ENCODE measurements at regions not wholly inside any gene's neighbourhood (a gene's known extent, or its start where the extent isn't known, plus 50 kb on each side); places are given as distances from the start of the nearest gene placed in this dataset.

DNA sequence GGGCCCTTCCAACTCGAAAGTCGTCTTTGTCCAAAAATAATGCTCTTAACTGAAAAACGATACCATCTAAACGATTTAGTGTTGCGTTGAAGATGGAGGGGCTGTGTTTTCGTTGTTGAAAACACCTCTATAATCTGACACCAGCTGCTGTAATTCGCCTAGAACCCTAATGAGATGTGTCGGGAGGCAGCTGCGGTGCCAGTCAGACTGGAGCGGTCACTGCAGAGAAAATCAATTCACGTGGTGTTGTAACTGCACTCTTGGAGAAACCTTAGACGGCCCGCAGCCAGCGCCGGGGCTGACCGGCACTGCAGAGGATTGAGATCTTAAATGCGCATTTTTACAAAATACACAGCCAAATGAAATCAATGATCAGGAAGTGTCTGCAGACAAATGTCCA, 339.1 kb downstream of the ZNF536 start:
- H3K4me3 ChIP-seq (ENCODE audit: low read depth, low read length) = no peak overlapping the region
- in situ Hi-C loops (cut with HindIII; ENCODE audit: low sequenced_read_pairs) = no loop called here
- TF ChIP-seq, protein P1, sequence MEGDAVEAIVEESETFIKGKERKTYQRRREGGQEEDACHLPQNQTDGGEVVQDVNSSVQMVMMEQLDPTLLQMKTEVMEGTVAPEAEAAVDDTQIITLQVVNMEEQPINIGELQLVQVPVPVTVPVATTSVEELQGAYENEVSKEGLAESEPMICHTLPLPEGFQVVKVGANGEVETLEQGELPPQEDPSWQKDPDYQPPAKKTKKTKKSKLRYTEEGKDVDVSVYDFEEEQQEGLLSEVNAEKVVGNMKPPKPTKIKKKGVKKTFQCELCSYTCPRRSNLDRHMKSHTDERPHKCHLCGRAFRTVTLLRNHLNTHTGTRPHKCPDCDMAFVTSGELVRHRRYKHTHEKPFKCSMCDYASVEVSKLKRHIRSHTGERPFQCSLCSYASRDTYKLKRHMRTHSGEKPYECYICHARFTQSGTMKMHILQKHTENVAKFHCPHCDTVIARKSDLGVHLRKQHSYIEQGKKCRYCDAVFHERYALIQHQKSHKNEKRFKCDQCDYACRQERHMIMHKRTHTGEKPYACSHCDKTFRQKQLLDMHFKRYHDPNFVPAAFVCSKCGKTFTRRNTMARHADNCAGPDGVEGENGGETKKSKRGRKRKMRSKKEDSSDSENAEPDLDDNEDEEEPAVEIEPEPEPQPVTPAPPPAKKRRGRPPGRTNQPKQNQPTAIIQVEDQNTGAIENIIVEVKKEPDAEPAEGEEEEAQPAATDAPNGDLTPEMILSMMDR (IDR thresholded peaks at IDR 0.05; ENCODE audit: low read depth, low read length) = no peak
- DNase-seq (ENCODE audit: low read depth, low spot score) = no peak

DNA sequence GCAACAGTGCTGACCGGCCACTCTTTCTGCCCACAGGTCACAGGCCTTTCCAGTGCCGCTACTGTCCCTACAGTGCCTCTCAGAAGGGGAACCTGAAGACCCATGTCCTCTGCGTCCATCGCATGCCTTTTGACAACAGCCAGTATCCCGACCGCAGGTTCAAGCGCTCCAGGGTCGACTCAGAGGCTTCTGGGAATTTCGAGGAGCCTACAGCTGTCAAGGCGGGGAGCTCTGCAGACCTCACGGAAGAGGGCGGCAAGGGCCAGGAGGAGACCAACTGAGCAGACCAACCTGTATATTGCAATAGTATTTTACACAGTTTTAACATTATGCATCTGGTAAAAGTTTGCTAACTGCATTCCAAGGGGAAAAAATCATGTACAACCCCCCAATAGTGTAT, 338.5 kb downstream of the ZNF536 start:
- in situ Hi-C loops (cut with HindIII; ENCODE audit: low sequenced_read_pairs) = no loop called here
- TF ChIP-seq, protein P1 (IDR thresholded peaks at IDR 0.05; ENCODE audit: low read depth, low read length) = no peak
- no peak overlapping the region for H3K4me3 ChIP-seq (ENCODE audit: low read depth, low read length)
- DNase-seq (ENCODE audit: low read depth, low spot score) = no peak

DNA sequence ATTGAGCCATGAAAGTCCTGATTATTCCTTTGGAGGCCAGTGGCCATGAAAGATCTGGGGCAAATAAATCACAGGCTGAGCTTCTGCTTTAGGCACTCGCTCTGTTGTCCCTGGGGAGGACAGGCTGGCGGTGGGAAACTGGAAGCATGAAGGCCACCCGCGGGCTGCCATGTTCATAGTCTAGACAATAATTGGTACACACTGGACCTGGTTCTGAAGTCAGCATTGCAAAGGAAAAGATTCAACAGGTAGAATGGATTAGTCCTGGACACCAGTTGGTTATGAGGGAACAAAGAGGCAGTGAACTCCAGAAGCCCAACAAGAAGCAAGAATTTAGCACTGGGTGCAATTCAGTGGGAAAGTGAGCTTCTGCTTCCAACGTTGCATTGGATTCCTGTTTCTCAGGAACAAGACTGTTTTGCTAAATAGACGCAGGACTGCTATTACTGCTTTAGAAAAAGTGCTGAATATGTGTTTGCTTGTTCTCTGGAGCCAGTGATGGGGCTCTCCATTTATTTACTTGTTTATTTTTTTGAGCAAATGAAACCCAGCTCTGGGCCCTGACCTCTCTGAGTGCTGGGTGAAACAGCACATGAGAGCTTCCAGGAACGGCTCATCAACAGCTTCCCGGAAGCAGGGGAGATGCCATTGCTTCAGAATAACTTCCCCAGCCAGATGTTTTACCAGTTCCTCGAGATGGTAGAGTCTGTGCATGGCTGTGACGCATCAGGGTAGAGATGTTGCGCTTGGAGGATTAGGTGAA, 336.4 kb downstream of the ZNF536 start:
- in situ Hi-C loops (cut with HindIII; ENCODE audit: low sequenced_read_pairs) = no loop called here
- H3K4me3 ChIP-seq (ENCODE audit: low read depth, low read length) = no peak overlapping the region
- no peak for DNase-seq (ENCODE audit: low read depth, low spot score)
- TF ChIP-seq, protein P1 (IDR thresholded peaks at IDR 0.05; ENCODE audit: low read depth, low read length) = no peak

DNA sequence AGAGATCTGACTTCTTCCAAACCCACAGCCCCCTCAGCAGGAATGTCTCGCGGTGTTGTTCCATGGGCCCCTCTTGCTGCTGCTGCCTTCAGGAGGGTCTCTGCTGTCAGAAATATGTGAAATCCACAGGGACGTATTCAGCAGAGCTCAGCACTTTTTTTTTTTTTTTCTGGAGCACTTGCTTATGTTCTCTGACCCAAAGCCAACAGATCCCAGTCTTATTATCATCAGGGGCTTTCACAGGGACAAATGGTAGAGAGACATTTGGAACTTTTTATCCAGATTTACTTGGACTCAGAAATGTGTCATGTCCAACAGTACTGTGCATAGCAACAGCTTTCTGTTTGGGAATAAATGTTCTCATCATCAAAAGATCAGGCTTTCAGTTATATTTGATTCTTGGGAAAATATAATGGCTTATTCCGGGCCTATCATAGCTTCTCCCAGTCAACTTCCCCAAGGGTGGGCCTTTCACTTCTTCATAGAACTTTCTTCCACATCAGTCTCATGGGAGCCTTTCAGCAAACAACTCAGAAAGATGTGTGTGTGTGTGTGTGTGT, 332.7 kb downstream of the ZNF536 start:
- in situ Hi-C loops (cut with HindIII; ENCODE audit: low sequenced_read_pairs) = no loop called here
- no peak for DNase-seq (ENCODE audit: low read depth, low spot score)
- no peak overlapping the region for H3K4me3 ChIP-seq (ENCODE audit: low read depth, low read length)
- TF ChIP-seq, protein P1 (IDR thresholded peaks at IDR 0.05; ENCODE audit: low read depth, low read length) = no peak

- no peak for DNase-seq (ENCODE audit: low read depth, low spot score)
- in situ Hi-C loops (cut with HindIII; ENCODE audit: low sequenced_read_pairs) = no loop called here
- H3K4me3 ChIP-seq (ENCODE audit: low read depth, low read length) = no peak overlapping the region
- TF ChIP-seq, protein P1 (IDR thresholded peaks at IDR 0.05; ENCODE audit: low read depth, low read length) = no peak
These were observed 331.5 kb downstream of the ZNF536 start for GRCh38 chr19:30703645-30704044.

- TF ChIP-seq, protein P1 (IDR thresholded peaks at IDR 0.05; ENCODE audit: low read depth, low read length) = no peak
- DNase-seq (ENCODE audit: low read depth, low spot score) = no peak
- no peak overlapping the region for H3K4me3 ChIP-seq (ENCODE audit: low read depth, low read length)
- in situ Hi-C loops (cut with HindIII; ENCODE audit: low sequenced_read_pairs) = no loop called here
These were observed 329.0 kb downstream of the ZNF536 start for GRCh38 chr19:30701178-30701577.

Data from astrocyte of the spinal cord (primary cell).